Hindlimb muscle (tissue), 1 donor: ENCODE measurements at regions not wholly inside any gene's neighbourhood (a gene's known extent, or its start where the extent isn't known, plus 50 kb on each side); places are given as distances from the start of the nearest gene placed in this dataset.

Experiments
- DNase-seq: peaks from one replicate; pipeline ENCODE4 v3.0.0-alpha.2; 2013

DNA sequence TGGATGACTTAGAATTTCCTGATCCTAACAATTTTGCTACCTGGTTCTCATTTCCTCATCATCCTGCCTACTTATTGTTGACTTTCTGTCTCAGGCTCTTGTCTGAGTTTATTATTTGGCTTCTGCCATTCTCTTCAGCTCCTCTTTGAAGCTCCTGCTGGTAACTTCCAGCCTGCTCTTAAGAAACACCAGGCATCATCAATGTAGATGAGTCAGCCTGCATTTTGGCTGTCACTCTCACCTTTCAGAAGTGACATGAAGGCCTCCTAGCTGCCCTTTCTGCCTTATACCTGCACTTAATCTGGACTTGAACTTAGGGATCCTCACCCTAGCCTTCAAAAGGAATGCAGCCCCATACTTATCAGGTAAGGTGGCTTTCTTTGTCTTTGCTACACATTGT is 551.8 kb upstream of the ZNF608 start:
- no peak for DNase-seq

DNA sequence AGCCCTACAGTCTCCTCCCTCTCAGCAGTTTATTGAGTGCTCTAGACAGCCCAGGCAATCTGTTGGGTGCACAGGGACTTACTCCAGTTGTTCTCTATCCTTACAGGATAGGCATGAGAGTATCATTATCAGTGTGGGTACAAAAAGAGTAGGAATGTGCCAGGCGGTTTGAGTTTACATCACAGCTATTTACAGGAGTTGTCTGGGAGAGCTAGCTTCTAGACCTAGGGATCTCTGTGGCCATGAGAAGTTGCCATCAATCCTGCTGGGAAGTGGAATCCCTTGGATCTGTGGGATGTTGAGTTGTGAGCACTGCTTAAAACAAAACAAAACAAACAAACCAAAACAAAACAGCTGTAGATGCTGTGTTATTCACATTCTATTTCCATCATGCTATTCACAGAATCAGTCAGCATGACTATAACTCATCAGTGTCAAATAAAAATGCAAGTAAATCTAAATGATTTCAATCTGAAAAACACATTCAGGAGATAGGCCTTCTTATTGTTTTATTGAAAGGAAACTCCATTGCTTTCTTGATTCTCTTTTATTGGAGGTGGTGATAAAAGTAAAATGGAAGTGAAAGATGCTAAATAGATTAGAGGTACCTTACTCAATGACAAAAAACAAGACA is 552.4 kb upstream of the ZNF608 start:
- no peak for DNase-seq

DNA sequence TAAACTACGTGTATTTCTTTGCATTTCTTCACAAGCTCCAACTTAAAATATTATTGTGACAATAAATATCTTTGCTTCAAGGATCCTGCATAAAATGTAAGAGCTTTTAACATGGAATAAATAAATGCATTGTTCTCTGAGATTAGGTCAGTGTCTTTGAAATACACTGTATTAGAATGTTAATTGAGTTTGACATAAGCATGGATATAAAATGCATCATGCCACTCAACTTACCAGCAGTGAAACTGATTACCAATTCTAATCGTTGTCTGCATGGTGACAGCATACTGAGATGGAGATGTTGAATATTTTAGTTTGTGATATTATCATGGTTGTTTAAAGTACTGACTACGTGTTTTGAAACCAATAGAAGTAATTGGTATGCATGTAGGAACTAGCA is 555.3 kb upstream of the ZNF608 start:
- no peak for DNase-seq

DNA sequence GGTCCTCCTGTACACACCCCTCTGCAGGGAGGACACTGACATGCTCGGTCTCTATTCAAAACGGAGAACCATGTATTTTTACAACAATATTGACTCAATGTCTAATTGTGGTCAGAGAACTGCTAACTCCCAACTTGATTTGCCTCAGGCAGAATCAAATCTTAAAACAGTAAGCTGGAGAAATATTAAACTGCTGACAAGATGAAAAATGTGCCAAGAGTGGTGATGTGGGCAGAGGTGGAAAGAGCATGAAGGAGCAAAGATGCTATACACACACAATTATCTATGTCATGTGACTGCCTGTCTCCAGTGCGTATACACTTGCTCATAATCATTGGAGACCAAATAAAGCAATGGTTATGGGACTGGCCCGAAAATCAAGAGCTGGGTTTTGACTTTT is 556.1 kb upstream of the ZNF608 start:
- no peak for DNase-seq

DNA sequence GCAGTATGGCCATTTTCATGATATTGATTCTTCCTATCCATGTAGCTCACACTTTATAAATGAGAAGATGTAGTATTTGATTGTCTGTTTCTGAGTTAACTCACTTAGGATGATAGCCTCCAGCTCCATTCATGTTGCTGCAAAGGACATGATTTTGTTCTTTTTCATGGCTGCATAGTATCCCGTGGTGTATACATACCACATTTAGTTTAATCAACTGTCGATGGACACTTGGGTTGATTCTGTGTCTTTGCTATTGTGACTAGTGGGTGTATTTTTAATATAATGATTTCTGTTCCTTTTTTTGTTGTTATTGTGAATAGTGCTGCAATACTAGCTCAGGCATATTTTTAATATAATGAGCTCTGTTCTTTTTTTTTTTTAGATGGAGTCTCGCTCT is 560.3 kb upstream of the ZNF608 start:
- no peak for DNase-seq

DNA sequence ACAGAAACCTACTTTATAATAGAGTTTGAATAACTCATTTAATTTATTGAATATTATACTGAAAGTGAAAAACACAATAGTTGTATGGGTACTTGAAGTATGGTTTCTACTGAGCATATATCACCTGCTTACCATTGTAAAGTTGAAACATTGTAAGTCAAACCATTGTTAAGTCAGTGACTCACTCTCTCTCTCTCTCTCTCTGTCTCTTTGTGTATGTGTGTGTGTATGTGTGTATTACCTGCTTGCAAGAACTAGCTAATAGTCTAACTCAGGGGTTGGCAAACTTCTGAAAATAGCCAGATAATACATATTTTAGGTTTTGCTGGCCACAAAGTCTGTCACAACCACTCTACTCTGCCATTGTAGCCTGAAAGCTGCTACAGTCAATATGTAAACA is 564.3 kb upstream of the ZNF608 start:
- DNase-seq: no peak

DNA sequence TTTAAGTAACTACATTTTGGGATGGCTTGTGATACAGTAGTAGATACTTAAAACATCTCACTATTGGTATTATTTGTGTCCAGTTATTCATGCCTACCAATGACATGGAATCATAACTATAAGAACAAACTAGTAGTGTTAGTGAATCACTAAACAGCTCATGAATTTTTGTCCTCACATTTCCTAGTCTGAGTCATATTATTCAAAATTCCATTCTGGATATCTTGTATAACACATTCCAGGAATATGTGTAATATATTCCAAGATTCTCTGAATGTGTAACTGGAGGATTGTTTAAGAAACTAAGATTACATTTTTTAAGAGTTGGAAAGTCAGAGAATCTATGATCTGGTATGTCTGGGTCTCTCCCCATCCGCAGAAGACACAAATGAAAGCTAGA is 565.3 kb upstream of the ZNF608 start:
- DNase-seq: no peak

DNA sequence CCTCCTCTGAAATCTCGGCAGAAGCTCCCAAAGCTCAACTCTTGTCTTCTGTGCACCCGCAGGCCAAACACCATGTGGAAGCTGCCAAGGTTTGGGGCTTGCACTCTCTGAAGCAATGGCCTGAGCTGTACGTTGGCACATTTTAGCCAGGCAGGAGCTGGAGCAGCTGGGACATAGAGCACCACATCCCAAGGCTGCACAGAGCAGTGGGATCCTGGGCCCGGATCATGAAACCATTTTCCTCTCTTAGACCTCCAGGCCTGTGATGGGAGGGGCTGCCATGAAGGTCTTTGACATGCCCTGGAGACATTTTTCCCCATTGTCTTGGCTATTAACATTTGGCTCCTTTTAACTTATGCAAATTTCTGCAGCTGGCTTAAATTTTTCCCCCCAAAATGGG is 567.1 kb upstream of the ZNF608 start:
- no peak for DNase-seq

DNA sequence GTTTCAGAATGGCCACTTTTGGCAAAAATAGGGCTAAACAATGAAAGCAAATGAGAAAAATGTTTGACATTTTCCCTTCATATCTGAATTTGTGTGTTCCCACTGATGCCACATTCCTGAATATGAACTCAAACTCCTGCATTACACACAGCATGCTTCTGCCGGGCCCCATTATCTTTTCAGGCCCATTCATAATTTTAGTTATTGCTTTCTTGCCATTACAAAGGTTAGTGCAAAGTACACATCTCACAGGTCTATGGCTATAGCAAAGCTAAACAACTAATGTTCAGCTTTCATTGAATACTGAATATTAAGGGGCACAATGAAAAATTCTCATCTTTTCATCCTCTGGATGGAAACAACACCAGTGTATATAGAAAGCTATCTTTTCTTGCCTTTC is 568.9 kb upstream of the ZNF608 start:
- DNase-seq: no peak

DNA sequence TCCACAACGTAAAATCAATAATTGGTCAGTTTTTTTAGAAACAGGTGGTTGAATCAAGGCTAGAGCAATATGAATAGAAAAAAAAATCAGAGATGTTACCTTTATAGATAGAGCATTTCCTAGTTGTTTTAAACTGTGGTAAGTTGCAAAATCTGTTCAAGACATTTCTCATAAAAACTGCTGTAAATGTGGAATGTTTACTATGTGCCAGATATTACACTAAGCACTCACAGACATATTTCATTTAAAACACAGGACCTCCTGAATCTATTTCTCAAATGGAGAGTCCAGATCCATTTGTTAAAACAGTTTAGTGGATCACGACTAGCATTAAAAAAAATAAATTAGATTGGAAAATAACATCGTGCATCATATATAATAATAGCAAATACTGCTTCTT is 570.0 kb upstream of the ZNF608 start:
- DNase-seq: no peak

DNA sequence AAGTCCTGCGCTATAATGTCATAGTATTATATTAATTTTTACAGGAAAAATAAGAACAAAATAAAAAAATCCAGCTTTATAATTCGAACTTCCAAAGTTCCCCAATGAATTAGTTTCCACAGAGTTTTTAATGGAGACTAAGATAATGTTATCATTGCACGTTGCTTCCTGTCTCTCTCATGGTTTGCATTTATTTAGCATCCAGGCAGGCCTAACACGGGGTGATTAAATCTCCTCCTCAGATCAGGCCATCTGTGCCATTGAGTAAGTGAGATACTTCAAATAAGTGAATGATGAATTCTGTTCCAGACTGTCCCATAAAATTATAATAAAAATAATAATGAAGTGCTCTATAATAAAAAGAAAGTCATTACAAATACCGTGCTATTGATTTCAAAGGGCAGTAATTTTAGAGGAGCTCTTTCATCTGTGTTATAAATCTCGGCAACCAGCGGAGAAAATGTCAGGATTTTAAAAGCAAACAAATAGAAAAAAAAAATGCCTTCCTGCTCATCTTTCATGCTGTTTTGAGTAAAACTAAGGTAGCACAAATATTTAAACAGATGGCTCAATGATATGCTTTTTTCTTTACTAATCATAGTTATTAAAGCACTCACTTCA is 570.6 kb upstream of the ZNF608 start:
- no peak for DNase-seq

DNA sequence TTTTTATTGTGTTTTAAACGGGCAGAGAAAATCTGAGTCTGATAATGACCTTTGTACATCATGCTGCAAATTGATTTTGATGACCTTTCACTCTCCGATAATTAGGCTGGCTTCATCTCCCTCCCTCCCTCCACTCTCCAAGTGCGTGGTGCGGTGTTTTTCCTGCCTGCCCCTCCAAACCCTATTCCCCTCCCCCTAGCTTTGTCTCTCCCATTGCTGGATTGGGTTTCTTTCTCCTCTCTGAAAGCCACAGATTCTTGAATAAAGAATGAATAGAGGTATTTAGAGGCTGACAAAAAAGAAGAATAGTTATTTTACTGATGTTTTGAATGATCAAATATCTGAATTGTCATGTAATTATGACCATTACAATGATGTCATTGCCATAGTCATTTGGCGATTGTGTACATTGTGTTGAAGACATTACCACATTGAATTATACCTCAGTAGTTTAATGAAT is 571.1 kb upstream of the ZNF608 start:
- no peak for DNase-seq

DNA sequence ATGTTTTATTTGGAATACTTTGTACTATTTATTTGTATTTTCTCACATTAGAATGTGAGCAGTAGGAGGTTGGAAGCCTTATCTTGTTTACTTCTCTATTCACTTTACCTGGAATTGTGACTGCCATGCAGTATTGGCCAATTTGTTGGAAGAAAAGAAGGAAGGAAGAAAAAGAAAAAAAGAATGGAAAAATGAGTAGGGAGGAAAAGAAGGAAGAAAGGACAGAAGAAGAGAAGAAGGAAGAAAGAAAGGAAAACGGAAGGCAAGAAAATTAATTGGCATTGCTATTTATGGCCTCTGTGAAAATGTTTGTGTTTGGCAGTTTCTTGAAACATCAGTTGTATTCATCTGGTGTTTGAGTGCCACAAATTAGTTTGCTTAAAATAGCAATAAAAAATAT is 575.2 kb upstream of the ZNF608 start:
- DNase-seq: no peak

DNA sequence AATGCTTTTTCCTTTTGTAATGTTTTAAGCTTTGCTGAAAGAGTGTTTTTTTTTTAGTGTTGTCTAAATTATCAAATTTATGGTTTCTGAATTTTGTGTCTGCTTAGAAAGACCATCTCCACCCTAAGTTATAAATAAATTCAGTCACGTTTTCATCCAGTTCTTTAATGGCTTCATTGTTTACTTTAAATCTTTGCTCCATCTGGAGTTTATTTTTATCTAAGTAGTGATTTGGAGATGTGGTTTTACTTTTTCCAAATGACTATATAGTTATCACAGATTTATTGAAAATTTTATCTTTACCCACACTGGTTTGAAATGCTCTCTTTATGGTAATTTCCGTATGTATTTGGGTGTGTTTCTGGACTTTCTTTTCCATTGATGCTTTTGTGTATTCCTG is 577.2 kb upstream of the ZNF608 start:
- no peak for DNase-seq

DNA sequence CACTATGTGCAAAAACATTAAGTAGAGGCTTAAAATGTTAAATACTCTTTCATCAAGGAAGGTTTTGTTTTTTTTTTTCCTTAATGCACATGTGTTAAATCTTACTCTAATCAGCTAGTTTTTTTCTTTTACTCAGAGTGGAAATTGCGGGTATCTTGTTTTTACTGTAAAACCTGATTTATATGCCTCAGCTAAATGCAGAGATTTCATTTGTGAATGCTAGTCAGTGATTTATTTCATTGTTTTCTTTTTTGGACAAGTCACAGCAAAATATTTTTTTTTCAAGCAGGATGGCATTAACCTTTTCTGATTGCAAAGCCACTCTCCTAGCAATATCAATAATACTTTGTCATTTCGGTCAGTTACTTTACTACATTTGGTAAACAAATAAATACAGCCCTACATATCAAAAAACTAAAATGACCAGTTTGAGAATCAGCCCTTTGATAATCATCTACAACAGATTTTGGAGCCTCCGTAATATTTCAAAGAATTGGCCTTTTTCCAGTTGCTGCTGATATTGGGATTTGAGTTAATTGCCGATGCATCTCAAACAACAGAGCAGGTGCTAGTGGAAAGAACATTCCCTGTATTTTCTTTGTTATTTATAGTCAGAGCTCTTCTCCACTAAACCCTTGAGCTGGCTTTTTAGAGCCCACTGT is 579.2 kb upstream of the ZNF608 start:
- DNase-seq: no peak

DNA sequence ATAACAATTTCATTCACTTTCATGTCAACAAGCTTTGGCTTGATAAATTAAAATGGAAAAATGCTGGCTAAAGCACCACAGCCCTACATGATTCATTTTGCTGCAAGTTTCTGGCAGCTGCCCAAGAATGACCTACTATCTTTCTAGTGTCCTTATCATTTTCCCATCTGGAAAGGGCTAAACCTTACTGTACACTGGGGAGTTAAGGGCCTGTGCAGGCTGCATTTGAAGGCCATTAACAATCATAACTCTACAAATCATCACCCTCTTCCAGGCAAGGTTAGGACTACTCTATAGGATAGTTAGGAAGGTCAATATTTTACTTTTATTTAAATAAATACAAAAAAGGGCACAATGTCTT is 579.7 kb upstream of the ZNF608 start:
- no peak for DNase-seq

DNA sequence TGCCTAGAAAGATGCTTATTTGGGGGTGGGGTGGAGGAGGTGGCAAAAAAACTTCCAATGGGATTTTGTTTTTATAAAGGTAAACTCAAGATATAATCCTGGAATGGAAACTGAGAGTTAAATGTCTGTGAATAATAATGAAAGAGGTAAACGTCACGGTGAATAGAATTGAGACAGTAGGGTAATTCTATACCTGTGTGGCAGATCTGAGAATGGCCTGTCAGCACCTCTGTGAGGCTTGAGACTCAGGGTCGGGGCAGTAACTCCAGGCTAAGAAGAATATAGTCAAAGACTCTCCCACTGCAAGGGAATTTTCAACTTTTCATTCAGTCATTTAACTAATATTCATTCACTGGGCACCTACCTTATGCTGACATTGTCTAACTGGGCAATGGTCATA is 581.2 kb upstream of the ZNF608 start:
- DNase-seq: no peak

DNA sequence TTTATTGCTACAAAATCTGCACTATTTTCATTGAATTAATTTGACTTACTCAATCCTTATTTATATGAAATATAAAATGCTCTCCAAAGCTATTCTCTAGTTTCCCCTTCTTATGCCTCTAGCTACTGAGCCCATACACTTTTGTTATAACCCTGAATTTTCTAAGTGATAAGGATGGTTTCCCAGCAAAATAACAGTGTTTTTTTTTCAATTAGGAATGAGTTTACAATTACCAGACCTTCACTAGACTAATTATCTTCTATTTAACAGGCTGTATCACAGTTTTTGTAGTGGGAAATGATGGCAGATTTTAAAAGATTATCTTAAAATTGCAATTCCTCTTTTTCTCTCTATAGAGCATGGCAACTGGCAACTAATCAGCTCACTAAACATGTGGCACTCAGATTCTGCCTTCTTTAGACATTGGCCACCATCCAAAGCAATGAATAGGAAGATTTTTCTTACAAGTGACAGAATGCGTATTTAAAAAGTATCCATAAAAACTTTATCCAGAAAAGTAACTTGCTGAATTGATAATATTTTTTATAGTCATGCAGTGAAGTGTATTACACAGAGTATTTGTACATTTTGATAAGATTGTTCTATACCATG is 585.7 kb upstream of the ZNF608 start:
- no peak for DNase-seq

DNA sequence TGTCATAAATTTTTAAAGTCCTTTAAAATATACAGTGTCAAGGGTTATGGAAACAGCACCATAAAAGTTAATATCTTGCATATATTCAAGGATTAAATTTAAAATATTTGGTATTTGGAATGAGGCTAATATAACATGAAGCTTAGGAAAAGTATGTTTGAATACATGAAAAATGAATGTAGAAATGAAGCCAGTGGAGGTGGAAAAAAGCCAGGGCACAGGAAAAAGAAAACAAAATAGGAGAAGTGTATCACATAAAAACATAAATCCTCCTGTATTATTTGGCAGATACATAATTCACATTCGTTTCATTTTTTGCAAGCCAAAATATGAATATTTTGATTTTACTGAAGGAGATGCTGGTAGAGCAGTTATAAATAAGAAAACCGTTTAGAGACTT is 587.0 kb upstream of the ZNF608 start:
- DNase-seq: no peak

DNA sequence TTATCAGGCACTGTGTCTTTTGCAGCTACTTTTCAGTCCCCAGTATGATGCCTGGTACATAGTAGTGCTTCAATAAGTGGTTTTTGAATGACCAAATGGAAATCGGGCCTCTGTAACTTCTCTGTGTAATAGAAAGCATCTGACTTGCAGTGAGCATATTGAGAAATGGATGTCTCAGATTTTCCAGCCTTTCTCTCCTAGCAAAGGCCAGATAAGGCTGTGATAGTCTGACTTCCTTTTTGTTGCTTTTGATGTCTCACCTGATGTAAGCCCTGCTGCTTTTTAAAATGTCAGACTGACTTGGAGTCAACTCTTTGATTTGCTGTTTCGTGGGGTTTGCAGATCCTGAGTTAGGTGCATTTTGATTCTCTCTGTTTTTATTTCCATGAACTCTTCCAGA is 590.0 kb upstream of the ZNF608 start:
- no peak for DNase-seq

DNA sequence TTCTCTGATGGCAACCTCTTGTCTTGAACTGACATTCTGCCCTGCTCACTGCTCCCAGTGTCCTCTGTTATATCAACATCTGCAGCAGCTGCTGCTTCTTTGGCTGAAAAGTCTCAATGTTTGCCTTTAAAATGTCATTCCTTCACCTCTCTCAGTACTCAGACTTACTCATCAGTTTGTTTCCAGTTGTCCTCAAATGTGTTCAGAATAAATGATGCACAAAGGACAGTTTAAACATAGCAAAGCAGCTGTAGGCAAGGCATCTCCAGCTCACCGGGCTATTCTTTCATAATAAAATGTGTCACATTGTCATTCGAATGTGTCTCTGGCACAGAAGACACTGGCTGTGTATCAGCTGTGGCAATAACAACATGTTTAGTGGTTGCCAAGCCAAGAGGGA is 590.9 kb upstream of the ZNF608 start:
- DNase-seq: no peak

DNA sequence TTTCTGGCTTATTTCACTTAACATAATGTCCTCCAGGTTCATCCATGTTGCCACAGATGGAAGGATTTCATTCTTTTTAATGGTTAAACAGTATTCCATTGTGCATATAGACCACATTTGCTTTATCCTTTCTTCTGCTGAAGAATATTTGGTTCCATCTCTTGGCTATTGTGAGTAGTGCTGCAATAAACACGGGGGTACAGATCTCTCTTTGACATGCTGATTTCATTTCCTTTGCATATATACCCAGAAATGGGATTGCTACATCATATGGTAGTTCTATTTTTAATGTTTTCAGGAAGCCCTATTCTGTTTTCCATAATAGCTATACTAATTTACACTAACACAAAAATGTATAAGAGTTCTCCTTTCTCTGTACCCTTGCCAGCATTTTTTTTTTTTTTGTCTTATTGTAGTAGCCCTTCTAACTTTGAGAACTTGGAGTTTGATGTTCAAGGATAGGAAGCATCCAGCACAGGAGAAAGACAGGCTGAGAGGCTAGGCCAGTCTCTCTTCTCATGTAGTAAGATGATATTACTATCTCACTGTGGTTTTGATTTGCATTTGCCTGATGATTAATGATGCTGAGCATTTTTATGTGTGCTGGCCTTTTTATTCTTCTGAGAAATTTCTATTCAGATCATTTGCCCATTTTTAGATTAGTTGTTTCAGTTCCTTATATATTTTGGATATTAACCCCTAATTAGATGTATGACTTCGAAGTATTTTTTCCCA is 592.2 kb upstream of the ZNF608 start:
- DNase-seq: no peak

DNA sequence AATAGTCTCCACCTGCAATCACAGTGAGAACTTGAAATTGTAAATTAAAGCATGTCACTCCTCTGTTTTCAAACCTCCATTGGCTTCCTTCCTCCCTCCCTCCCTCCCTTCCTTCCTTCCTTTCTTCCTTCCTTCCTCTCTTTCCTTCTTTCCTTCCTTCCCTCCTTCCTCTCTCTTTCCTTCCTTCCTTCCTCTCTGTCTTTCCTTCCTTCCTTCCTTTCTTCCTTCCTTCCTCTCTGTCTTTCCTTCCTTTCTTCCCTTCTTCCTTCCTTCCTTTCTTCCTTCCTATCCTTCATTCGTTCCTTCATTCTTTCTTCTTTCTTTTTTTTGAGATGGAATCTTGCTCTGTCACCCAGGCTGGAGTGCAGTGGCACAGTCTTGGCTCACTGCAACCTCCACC is 595.0 kb upstream of the ZNF608 start:
- DNase-seq: no peak
